ENCODE measurements at regions not wholly inside any gene's neighbourhood (a gene's known extent, or its start where the extent isn't known, plus 50 kb on each side); places are given as distances from the start of the nearest gene placed in this dataset.

DNA sequence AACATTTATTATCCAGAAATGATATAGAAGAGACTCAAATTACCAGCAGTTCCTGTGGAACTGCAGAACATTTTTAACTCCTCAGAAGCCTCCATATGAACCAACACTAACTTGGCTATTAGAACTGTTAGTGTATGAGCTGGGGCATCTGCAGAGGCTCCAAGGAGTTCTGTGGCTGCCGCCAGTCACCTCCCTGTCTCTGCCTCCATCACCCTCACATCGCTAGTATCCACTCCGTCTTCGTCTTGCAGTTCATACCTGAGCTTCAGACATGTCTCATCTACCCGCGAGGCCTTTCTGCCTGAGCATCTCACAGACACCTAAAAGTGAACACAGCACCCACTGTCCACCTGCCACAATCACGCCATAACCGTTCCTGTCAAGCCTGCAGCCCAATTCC is 89.5 kb upstream of the CST7 start:
- no peak for TF ChIP-seq POLR2A (IDR thresholded peaks at IDR 0.05)
- TF ChIP-seq, protein P1, sequence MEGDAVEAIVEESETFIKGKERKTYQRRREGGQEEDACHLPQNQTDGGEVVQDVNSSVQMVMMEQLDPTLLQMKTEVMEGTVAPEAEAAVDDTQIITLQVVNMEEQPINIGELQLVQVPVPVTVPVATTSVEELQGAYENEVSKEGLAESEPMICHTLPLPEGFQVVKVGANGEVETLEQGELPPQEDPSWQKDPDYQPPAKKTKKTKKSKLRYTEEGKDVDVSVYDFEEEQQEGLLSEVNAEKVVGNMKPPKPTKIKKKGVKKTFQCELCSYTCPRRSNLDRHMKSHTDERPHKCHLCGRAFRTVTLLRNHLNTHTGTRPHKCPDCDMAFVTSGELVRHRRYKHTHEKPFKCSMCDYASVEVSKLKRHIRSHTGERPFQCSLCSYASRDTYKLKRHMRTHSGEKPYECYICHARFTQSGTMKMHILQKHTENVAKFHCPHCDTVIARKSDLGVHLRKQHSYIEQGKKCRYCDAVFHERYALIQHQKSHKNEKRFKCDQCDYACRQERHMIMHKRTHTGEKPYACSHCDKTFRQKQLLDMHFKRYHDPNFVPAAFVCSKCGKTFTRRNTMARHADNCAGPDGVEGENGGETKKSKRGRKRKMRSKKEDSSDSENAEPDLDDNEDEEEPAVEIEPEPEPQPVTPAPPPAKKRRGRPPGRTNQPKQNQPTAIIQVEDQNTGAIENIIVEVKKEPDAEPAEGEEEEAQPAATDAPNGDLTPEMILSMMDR (IDR thresholded peaks at IDR 0.05 in 8 of 11, conservative IDR thresholded peaks at IDR 0.05 in 3 of 11): no peak
